ENCODE measurements at regions not wholly inside any gene's neighbourhood (a gene's known extent, or its start where the extent isn't known, plus 50 kb on each side); places are given as distances from the start of the nearest gene placed in this dataset.

GRCh38 chr5:135657536-135658305 lies 78.9 kb upstream of the CXCL14 start:
- no peak for TF ChIP-seq CTCF (IDR thresholded peaks at IDR 0.05)
- TF ChIP-seq POLR2A (IDR thresholded peaks at IDR 0.05), result no peak

Measured in body of pancreas (tissue), 4 donors.